ENCODE measurements at regions not wholly inside any gene's neighbourhood (a gene's known extent, or its start where the extent isn't known, plus 50 kb on each side); places are given as distances from the start of the nearest gene placed in this dataset.

DNA sequence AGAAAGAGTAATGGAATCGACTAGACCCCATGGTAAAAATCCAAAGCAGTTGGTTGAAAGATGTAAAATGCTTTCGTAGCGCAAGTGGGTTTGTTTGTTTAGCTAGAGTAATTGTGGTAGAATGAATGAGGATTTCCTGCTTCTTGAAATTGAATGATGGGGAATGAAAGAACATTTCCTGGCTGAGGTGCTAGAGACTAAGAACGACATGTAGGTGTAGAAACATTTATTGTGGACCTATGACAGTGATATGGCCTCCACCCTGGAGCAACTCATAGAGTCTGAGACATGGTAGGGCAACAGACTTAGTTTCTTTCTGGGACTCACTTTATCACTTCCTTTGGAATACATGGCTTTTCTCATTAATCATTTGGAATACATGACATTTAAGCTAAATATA is 467.6 kb upstream of the CFAP20DC start:
- no peaks in the 10 kb centered on the region for H3K36me3 ChIP-seq (ENCODE audit: low read depth)
- no peak for DNase-seq (ENCODE audit: low spot score)
- ATAC-seq (ENCODE audit: low read depth), result no peak
- no peaks in the 10 kb centered on the region for H3K4me1 ChIP-seq (ENCODE audit: insufficient read depth, poor library complexity, severe bottlenecking)
- H3K27ac ChIP-seq (ENCODE audit: poor library complexity, severe bottlenecking), result no peak overlapping the region
- no peaks in the 10 kb centered on the region for H3K27me3 ChIP-seq (ENCODE audit: insufficient read depth, poor library complexity, severe bottlenecking)
- no peaks in the 10 kb centered on the region for H3K9me3 ChIP-seq (ENCODE audit: severe bottlenecking)
- H3K4me3 ChIP-seq (ENCODE audit: severe bottlenecking), result no peak overlapping the region
- TF ChIP-seq, protein P1, sequence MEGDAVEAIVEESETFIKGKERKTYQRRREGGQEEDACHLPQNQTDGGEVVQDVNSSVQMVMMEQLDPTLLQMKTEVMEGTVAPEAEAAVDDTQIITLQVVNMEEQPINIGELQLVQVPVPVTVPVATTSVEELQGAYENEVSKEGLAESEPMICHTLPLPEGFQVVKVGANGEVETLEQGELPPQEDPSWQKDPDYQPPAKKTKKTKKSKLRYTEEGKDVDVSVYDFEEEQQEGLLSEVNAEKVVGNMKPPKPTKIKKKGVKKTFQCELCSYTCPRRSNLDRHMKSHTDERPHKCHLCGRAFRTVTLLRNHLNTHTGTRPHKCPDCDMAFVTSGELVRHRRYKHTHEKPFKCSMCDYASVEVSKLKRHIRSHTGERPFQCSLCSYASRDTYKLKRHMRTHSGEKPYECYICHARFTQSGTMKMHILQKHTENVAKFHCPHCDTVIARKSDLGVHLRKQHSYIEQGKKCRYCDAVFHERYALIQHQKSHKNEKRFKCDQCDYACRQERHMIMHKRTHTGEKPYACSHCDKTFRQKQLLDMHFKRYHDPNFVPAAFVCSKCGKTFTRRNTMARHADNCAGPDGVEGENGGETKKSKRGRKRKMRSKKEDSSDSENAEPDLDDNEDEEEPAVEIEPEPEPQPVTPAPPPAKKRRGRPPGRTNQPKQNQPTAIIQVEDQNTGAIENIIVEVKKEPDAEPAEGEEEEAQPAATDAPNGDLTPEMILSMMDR (IDR thresholded peaks at IDR 0.05; ENCODE audit: poor library complexity, severe bottlenecking), result no peak

DNA sequence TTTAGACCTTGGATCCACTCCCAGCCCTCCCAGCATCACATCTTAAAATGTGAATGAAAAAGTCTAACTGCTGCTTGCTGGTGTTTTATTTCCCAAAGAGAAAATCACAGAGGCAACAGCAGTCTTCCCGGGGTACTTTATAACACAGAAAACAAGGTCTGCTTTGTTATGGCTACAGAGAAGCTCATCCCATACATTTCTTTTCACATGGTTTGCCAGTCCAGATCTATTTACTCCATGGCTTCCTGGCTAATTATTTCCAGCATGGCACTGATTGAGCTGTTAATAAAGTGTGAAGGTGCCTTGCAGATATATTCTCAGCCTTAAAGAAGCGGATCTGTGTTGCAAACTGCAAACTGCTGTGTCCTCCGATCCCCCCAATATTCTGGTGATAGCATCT is 466.1 kb upstream of the CFAP20DC start:
- Histone ChIP-seq H3K9me3 (ENCODE audit: severe bottlenecking) (no peaks in the 10 kb centered on the region), H3K4me3 (ENCODE audit: severe bottlenecking) (no peak overlapping the region), H3K27ac (ENCODE audit: poor library complexity, severe bottlenecking) (no peak overlapping the region), H3K27me3 (ENCODE audit: insufficient read depth, poor library complexity, severe bottlenecking) (no peaks in the 10 kb centered on the region), H3K4me1 (ENCODE audit: insufficient read depth, poor library complexity, severe bottlenecking) (no peaks in the 10 kb centered on the region), H3K36me3 (ENCODE audit: low read depth) (no peaks in the 10 kb centered on the region)
- ATAC-seq (ENCODE audit: low read depth) (no peak), DNase-seq (ENCODE audit: low spot score) (no peak)
- TF ChIP-seq, protein P1 (IDR thresholded peaks at IDR 0.05; ENCODE audit: poor library complexity, severe bottlenecking), result no peak

DNA sequence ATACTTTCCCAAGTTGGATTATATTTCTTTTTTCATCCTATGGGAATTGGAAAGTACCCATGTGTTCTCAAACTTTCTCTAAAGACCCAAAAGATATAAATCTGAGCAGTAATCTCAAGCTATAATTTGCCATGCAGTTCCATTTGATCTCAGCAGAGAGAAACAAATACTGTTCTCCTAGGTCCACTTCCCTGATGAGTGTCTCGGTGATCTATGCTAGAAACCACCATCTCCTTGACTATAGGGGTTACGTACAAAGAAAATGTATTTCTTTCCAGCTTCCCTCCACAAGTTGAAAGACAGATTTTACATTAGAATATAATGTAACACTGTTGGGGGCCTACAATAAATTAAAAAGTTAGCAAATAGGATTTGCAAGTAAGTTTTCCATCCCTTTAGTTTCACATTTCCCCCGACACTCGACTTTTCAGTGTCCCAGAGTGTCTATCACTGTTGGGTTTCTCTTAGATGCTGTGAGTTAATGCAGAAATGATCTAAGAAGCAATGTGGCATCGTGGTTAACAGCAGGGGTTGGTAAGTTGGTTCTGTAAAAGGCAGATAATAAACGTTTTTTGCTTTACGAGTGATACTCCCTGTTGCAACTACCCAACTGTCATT is 465.1 kb upstream of the CFAP20DC start:
- Histone ChIP-seq H3K9me3 (ENCODE audit: severe bottlenecking) (no peaks in the 10 kb centered on the region), H3K36me3 (ENCODE audit: low read depth) (no peaks in the 10 kb centered on the region), H3K27ac (ENCODE audit: poor library complexity, severe bottlenecking) (no peak overlapping the region), H3K27me3 (ENCODE audit: insufficient read depth, poor library complexity, severe bottlenecking) (no peaks in the 10 kb centered on the region), H3K4me3 (ENCODE audit: severe bottlenecking) (no peak overlapping the region), H3K4me1 (ENCODE audit: insufficient read depth, poor library complexity, severe bottlenecking) (no peaks in the 10 kb centered on the region)
- TF ChIP-seq, protein P1 (IDR thresholded peaks at IDR 0.05; ENCODE audit: poor library complexity, severe bottlenecking), result no peak
- ATAC-seq (ENCODE audit: low read depth), result no peak
- DNase-seq (ENCODE audit: low spot score), result no peak

DNA sequence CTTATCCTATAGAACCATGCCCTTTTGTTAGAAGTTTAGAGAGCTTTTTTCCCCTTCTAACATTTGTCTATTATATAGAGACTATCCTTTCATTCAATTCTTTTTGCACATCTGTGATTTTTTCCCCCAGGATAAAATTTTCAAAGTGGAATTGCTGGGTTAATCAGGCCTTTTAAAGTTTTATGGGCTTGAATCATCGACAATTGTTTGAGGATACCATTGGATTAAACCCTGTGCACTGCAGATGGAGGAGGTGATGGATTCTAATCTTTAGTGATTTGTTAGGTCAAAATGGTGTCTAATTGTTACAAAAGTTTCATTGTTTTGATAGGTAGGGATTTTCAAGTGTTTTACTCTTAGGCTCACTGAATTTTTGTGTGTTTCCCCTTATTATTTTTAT is 463.7 kb upstream of the CFAP20DC start:
- H3K9me3 ChIP-seq (ENCODE audit: severe bottlenecking), result no peaks in the 10 kb centered on the region
- H3K4me3 ChIP-seq (ENCODE audit: severe bottlenecking), result no peak overlapping the region
- no peak overlapping the region for H3K27ac ChIP-seq (ENCODE audit: poor library complexity, severe bottlenecking)
- no peaks in the 10 kb centered on the region for H3K4me1 ChIP-seq (ENCODE audit: insufficient read depth, poor library complexity, severe bottlenecking)
- H3K27me3 ChIP-seq (ENCODE audit: insufficient read depth, poor library complexity, severe bottlenecking), result no peaks in the 10 kb centered on the region
- DNase-seq (ENCODE audit: low spot score) (no peak), ATAC-seq (ENCODE audit: low read depth) (no peak)
- TF ChIP-seq, protein P1 (IDR thresholded peaks at IDR 0.05; ENCODE audit: poor library complexity, severe bottlenecking), result no peak
- no peaks in the 10 kb centered on the region for H3K36me3 ChIP-seq (ENCODE audit: low read depth)

DNA sequence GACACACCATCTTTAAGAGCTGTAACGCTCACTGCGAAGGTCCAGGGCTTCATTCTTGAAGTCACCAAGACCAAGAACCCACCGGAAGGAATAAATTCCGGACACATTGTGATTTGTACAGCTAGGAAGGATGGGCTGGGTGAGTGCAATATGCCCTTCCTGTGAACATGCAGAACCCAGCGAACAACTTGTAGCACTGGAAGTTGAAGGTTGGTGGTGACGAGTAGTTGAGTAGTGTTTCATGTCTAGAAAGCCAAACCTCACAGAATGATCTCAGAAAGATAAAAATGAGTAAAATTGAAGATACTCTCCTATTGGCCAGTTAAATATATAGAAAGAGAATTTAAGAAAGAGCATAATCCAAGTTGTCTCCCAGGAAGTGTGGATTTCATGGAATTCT is 462.2 kb upstream of the CFAP20DC start:
- no peak overlapping the region for H3K4me3 ChIP-seq (ENCODE audit: severe bottlenecking)
- H3K36me3 ChIP-seq (ENCODE audit: low read depth), result no peaks in the 10 kb centered on the region
- no peaks in the 10 kb centered on the region for H3K4me1 ChIP-seq (ENCODE audit: insufficient read depth, poor library complexity, severe bottlenecking)
- H3K27me3 ChIP-seq (ENCODE audit: insufficient read depth, poor library complexity, severe bottlenecking), result no peaks in the 10 kb centered on the region
- no peak overlapping the region for H3K27ac ChIP-seq (ENCODE audit: poor library complexity, severe bottlenecking)
- ATAC-seq (ENCODE audit: low read depth) (no peak), DNase-seq (ENCODE audit: low spot score) (no peak)
- H3K9me3 ChIP-seq (ENCODE audit: severe bottlenecking), result no peaks in the 10 kb centered on the region
- TF ChIP-seq, protein P1 (IDR thresholded peaks at IDR 0.05; ENCODE audit: poor library complexity, severe bottlenecking), result no peak

All from RWPE2 (cell line).